GM18867 (cell line): ENCODE measurements at regions not wholly inside any gene's neighbourhood (a gene's known extent, or its start where the extent isn't known, plus 50 kb on each side); places are given as distances from the start of the nearest gene placed in this dataset.
"Not testable (repeated sequence)": the region's sequence is repeated elsewhere in the genome, so short reads cannot be mapped to it uniquely, and the experiment has no call there.

Experiments used
- ATAC-seq: cut with Tn5 transposase; IDR thresholded peaks from one replicate; pipeline ENCODE4 v1.9.1; 2021; ENCODE audit warnings: mild to moderate bottlenecking, moderate library complexity; ENCODE audit not compliant: unreplicated experiment

GRCh38 chr15:39396979-39397615 lies 183.8 kb upstream of the THBS1 start:
- no peak for ATAC-seq

DNA sequence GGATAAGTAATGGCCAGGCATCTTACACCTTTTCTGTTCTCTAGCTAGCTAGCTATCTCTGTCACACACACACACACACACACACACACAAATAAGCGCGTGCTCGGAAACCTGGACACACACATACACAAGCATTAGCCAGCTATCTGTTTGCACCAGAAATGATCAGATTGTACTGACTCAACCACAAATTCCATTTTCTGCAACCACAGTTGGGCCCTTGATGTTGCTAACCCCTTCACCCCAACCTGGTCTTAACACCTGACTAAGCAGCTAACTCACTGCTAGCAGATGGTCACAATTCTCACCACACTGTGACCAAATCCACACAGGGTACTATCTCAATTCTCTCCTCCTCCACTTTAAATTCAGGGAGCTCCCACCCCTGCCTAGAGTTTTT lies 183.0 kb upstream of the THBS1 start:
- peak; percentile 65 for ATAC-seq

DNA sequence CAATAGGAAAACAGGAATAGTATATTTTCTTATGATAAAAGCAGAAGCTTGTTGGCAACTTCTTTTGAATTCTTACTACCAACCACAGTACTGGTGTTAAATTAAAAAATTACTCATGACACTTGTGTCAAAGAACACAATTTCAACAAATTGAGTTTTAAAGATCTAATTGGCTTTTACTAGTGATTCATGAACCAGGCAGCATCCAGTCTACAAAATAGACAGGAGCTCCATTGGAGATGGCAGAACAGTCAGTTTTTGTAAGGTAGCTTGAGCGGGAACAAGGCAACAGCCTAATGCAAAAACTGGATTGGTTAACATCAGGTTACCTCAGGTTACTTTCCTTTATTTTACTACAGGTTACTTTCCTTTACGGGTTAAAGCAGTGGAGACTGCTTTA lies 181.3 kb upstream of the THBS1 start:
- no peak for ATAC-seq

- no peak for ATAC-seq
These were observed 180.9 kb upstream of the THBS1 start for GRCh38 chr15:39400002-39400401.

DNA sequence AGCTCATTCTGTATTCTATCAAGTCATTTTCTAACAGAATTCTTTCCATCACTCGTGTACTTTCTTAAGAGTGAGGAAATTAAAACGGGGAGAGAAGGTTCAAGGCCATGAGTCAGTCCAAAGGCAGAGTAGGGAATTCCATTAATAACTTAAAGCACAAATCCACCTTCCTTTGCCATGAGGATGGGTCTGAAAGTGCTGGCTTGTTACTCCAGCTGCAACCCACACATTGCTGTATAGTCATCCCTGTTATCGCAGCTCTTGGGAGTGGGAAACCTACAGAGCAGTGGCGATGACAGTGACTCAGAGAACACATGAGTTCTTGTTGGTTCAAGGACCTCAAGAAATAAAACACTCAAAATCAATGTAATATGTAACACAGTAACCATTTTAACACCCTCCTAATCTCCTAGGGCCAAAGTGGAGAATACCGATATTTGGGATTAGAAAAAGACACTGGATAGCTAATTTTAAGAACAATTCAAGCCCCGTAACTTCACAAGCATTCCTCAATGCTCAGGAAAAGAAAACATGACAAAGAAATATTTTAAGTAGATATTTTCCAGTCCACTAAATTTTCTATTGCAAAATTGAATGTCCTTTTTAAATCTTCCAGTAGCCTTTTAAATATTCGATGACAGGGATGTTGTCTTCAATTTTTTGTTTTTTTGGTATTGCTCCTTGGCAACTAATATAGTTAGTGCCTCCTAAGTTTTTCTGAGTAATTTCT lies 179.9 kb upstream of the THBS1 start:
- no peak for ATAC-seq

DNA sequence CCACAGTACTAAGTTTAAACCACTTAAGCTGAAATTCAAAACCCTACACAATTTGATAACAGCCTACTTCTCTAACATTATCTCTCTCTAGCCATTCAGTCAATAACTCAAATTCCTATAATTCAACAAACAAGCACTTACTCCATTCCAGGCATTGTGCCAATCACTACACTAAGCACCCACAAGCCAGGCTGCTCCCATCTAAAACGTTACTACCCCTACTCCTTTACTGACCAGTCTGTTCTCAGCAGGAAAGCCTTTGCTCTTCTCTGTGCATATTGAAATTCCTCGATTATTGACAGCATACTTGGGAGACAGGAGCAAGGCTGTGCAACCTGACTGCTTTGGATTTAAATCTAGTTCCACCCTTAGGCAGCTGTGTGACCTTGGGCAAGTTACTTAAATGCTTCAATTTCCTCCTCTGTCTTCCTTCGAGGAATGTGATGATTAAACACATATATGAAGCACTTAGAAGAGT lies 177.2 kb upstream of the THBS1 start:
- no peak for ATAC-seq

- no peak for ATAC-seq
These were observed 176.1 kb upstream of the THBS1 start for GRCh38 chr15:39404767-39405181.

DNA sequence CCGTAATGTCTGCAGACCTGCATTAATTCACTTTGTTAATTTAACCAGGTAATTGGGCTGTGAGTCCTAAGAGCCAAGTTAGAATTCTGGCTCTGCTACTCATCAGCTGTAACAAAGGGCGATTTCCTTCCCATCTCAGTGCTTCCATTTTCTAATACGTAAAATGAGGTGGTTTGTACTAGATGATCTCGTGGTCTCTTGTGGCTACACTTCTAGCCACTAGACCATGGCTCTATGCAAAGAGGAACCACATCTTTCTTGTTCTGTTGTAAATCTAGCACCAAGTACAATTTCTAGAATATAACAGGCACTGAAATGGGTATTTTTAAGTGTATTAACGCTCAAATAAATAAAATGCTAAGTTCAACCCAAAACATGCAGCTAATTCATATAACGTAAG lies 174.4 kb upstream of the THBS1 start:
- peak; percentile 88 for ATAC-seq

- no peak for ATAC-seq
These were observed 173.8 kb upstream of the THBS1 start for GRCh38 chr15:39407116-39407515.

DNA sequence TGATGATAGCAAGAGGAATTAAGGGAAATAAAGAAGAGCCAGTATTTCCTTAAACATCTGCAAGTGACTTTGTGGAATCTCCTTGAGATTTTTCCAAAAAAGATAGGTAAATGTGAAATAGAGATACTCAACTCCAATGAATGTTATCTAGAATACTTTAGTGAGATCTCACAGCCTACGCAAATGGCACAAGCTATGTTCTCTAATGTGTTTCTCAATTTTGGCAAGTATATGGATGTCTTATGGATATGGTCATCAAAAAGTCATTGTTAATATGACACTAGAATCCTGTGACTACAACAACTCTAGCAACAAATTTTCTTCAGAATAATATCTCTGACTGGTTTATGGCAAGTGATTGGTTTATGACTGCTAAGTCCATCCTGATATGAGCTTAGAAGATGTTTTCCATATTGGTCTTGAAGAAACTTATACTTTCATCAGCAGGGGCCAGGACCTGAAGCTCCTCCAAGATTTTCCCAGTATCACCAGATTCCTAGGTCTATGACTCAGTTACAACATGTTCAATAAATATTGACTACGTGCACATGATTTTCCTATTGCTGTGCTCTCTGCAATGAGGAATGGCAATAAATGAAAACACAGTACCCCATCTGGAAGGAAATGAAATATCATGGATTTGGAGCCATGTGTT lies 170.9 kb upstream of the THBS1 start:
- ATAC-seq = no peak

- ATAC-seq = peak; percentile 89
These were observed 169.5 kb upstream of the THBS1 start for GRCh38 chr15:39411102-39411989.

DNA sequence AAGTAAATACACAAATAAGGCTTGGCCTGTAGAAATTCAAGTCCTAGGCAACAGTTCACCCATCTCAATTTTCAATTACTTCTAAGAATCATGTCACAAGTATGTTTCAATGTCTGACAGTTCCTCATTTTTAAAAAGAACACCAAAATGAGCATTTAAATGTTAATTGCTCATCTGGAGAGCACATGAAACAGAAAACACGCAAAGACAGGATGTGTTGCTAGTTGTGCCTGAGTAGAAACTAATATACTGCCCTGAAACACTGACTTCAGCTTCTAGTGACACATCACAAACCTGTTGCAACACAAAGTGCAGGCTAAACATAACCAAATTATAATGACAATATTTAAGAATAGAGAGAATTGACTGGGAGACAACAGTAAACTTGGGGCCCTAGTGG lies 167.3 kb upstream of the THBS1 start:
- peak; percentile 71 for ATAC-seq

DNA sequence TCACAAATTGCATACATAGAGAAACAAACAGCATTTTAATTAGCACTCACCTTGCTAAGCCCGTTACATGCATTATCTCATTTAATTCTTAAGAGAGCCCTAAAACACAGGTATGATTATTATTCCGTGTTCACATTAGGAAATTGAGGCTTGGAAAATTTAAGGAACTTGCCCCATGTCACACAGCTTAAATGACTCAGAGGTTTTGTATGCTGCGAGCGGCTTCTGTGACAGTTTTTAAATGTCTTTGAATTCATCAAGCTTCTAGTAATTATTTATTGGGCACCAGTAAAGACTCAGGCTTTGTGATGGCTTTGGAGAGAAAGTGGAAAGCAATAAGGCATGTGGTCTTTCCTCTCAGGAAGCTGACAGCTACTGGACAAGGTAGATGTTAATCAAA lies 166.7 kb upstream of the THBS1 start:
- ATAC-seq = no peak

GRCh38 chr15:39415634-39416033 lies 165.2 kb upstream of the THBS1 start:
- ATAC-seq = no peak

DNA sequence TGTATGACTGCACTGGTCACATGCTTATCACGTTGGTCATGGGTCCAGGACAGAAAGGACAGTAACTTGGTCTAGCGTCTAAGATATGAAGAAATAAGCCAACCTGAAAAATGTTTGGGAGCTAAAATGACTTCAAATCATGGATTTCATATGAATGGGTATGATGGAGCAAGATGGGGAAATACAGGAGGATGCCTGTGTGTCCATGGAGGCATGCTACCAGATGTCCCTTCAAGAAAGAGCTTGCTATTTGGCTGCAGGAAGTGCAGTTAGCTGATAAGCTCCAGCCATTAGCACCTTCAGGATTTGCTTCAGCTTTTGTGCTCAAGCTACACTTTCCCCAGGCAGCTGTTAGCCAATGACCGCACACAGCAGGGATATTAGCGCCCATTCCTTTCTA lies 164.6 kb upstream of the THBS1 start:
- no peak for ATAC-seq

DNA sequence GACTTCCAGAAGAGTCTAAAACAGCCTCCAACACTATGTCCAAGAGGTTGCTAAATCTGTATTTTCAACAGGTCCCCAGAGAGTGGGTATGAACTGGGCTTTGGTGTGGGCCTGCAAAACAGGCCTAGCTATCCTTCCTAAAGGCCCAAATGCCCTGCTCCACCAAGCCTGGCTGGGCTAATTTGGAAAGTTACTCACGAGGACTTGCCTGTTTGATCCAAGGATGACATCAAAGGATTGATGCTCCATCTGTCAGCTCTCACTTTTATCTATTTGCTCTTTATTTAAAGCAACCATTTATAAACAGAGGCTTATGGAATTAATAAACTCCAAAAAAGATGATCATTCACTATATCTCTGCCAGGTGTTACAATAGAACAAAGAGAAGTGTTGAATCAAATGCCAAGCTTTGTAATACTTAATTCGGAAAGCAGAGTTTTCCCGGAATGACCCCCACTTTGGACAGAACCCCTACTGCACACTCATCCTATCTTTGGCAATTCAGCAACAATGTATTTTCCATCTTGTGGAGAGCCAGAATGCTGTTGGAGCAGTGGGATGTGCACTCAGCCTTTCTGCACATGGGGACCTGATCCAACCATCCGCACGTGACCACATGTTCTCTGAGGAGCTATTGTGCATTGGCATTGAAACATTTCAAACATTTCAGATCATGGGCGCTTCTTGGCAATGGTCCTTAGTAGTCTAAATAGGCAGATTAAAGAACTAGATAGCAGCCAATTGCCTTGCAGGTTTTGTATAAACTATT lies 163.3 kb upstream of the THBS1 start:
- no peak for ATAC-seq

- no peak for ATAC-seq
These were observed 161.2 kb upstream of the THBS1 start for GRCh38 chr15:39419651-39420050.

- ATAC-seq = not testable (repeated sequence)
These were observed 160.6 kb upstream of the THBS1 start for GRCh38 chr15:39420123-39420852.

- not testable (repeated sequence) for ATAC-seq
These were observed 160.1 kb upstream of the THBS1 start for GRCh38 chr15:39420853-39421192.
